Esophagus squamous epithelium (tissue), 4 donors: ENCODE measurements at regions not wholly inside any gene's neighbourhood (a gene's known extent, or its start where the extent isn't known, plus 50 kb on each side); places are given as distances from the start of the nearest gene placed in this dataset.

ENCODE experiments used
- POLR2A ChIP-seq, 4 donors: fragments of 450-650 bp; IDR thresholded peaks; one replicate each; pipeline ENCODE4 v1.6.1; 2017; ENCODE audit warnings: antibody characterized with exemption in 4 of 4, mild to moderate bottlenecking in 4 of 4, moderate library complexity in 3 of 4
- TF ChIP-seq, protein P1 (sequence below), 6 experiments: fragments of 450-650 bp in 4 of 6; fragments of 200-600 bp in 2 of 6; sonication (generic) in 2 of 6; IDR thresholded peaks; one replicate each; pipeline ENCODE4 v1.5.1; 2016 to 2019; ENCODE audit warnings: antibody characterized with exemption in 6 of 6, mild to moderate bottlenecking in 4 of 6, moderate library complexity in 4 of 6

DNA sequence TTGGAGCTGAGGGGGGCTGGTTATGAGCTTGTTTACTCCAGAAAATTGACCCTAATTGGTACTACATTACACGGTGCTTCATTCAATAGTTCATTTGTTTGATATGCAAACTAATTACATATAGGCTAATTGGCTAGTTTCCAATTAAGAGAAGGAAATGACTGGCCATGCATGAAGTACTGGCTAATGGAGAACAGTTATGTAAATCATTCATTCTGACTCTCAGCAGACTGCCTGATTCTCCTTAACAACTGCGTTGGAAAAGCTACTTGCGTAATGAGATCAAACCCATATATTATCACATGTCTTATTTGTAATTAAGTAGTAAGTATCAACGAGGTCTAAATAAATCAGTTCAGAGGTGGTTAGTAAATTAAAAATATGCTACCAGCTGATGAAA, 81.8 kb upstream of the CTTNBP2 start:
- TF ChIP-seq, protein P1, sequence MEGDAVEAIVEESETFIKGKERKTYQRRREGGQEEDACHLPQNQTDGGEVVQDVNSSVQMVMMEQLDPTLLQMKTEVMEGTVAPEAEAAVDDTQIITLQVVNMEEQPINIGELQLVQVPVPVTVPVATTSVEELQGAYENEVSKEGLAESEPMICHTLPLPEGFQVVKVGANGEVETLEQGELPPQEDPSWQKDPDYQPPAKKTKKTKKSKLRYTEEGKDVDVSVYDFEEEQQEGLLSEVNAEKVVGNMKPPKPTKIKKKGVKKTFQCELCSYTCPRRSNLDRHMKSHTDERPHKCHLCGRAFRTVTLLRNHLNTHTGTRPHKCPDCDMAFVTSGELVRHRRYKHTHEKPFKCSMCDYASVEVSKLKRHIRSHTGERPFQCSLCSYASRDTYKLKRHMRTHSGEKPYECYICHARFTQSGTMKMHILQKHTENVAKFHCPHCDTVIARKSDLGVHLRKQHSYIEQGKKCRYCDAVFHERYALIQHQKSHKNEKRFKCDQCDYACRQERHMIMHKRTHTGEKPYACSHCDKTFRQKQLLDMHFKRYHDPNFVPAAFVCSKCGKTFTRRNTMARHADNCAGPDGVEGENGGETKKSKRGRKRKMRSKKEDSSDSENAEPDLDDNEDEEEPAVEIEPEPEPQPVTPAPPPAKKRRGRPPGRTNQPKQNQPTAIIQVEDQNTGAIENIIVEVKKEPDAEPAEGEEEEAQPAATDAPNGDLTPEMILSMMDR (IDR thresholded peaks at IDR 0.05), result no peak
- no peak for TF ChIP-seq POLR2A (IDR thresholded peaks at IDR 0.05)
